Peyer's patch (tissue), 4 donors: ENCODE measurements at regions not wholly inside any gene's neighbourhood (a gene's known extent, or its start where the extent isn't known, plus 50 kb on each side); places are given as distances from the start of the nearest gene placed in this dataset.

Experiments used
- CTCF ChIP-seq, 6 experiments: fragments of 450-650 bp in 4 of 6; fragments of 200-600 bp in 2 of 6; sonication (generic) in 1 of 6; IDR thresholded peaks; one replicate each; pipeline ENCODE4 v1.5.1; 2017 to 2019; ENCODE audit warnings: antibody characterized with exemption in 6 of 6, mild to moderate bottlenecking in 3 of 6, moderate library complexity in 1 of 6
- POLR2A ChIP-seq, 2 donors: fragments of 450-650 bp; IDR thresholded peaks; one replicate each; pipeline ENCODE4 v1.5.1; 2017; ENCODE audit warnings: antibody characterized with exemption in 2 of 2, mild to moderate bottlenecking in 2 of 2, moderate library complexity in 2 of 2

- no peak for TF ChIP-seq POLR2A (IDR thresholded peaks at IDR 0.05)
- no peak for TF ChIP-seq CTCF (IDR thresholded peaks at IDR 0.05)
These were observed 358.8 kb downstream of the PREX1 start for GRCh38 chr20:48469026-48469425.
